Osteoblast (primary cell): ENCODE measurements at regions not wholly inside any gene's neighbourhood (a gene's known extent, or its start where the extent isn't known, plus 50 kb on each side); places are given as distances from the start of the nearest gene placed in this dataset.

Experiments
- DNase-seq: peaks from one replicate; pipeline ENCODE4 v3.0.0; 2011; ENCODE audit warnings: low spot score, mixed read lengths; ENCODE audit not compliant: insufficient read length; ENCODE audit errors: missing footprints
- H2AFZ ChIP-seq: 2 replicates; pipeline ENCODE4 v1.6.0; 2011; ENCODE audit warnings: mild to moderate bottlenecking, low read length
- H3K27ac ChIP-seq: 2 replicates; pipeline ENCODE4 v1.5.1; 2011; ENCODE audit warnings: mild to moderate bottlenecking, low read depth, low read length, moderate library complexity
- H3K27me3 ChIP-seq: 2 replicates; pipeline ENCODE4 v1.6.0; 2012; ENCODE audit warnings: mild to moderate bottlenecking, control low read depth, inconsistent platforms, low read length, moderate library complexity; ENCODE audit not compliant: insufficient read depth
- H3K36me3 ChIP-seq: 2 replicates; pipeline ENCODE4 v1.5.1; 2011; ENCODE audit warnings: mild to moderate bottlenecking, low read length, control low read depth, moderate library complexity; ENCODE audit not compliant: insufficient read depth
- H3K4me1 ChIP-seq: 2 replicates; pipeline ENCODE4 v1.5.1; 2011; ENCODE audit warnings: mild to moderate bottlenecking, low read length, control low read depth, moderate library complexity; ENCODE audit not compliant: insufficient read depth
- H3K4me2 ChIP-seq: 2 replicates; pipeline ENCODE4 v1.6.0; 2011; ENCODE audit warnings: mild to moderate bottlenecking, low read length; ENCODE audit not compliant: insufficient read depth
- H3K4me3 ChIP-seq: fragments of 200-600 bp; sonication (generic); 3 replicates; pipeline ENCODE4 v1.5.1; 2012; ENCODE audit warnings: mild to moderate bottlenecking, low read length, inconsistent platforms; ENCODE audit not compliant: insufficient read depth
- H3K79me2 ChIP-seq: 2 replicates; pipeline ENCODE4 v1.6.0; 2012; ENCODE audit warnings: mild to moderate bottlenecking, low read length, control low read depth, inconsistent platforms; ENCODE audit not compliant: insufficient read depth
- H3K9me3 ChIP-seq: 2 replicates; pipeline ENCODE4 v1.5.1; 2011; ENCODE audit warnings: low read depth, low read length, control low read depth
- H4K20me1 ChIP-seq: 2 replicates; pipeline ENCODE4 v1.6.0; 2012; ENCODE audit warnings: mild to moderate bottlenecking, low read length, control low read depth; ENCODE audit not compliant: insufficient read depth
- TF ChIP-seq, protein P1 (sequence below): IDR thresholded peaks from 2 replicates; pipeline ENCODE4 v1.5.1; 2011; ENCODE audit warnings: mild to moderate bottlenecking, low read depth, low read length, moderate library complexity; ENCODE audit errors: extremely low read depth

DNA sequence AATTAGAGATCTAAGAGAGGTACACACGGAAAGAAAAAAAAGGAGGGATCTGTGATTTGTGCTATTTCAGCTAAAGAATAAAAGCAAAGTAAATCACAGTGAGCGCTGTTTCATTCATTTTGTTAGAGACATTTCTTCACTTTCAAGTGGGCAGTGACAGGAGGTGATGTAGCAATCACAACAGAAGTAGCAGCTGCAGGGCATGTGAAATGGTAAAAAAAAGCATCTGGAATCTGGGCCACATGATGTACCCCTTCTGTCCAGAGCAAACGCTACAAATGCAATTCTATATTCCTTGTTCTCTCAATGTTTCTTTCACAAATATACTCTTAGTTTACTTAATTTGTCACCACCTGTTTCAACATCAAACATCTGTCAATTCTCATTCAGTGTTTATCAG is 786.5 kb downstream of the LRRIQ3 start:
- no peaks in the 10 kb centered on the region for H3K4me1 ChIP-seq
- TF ChIP-seq, protein P1, sequence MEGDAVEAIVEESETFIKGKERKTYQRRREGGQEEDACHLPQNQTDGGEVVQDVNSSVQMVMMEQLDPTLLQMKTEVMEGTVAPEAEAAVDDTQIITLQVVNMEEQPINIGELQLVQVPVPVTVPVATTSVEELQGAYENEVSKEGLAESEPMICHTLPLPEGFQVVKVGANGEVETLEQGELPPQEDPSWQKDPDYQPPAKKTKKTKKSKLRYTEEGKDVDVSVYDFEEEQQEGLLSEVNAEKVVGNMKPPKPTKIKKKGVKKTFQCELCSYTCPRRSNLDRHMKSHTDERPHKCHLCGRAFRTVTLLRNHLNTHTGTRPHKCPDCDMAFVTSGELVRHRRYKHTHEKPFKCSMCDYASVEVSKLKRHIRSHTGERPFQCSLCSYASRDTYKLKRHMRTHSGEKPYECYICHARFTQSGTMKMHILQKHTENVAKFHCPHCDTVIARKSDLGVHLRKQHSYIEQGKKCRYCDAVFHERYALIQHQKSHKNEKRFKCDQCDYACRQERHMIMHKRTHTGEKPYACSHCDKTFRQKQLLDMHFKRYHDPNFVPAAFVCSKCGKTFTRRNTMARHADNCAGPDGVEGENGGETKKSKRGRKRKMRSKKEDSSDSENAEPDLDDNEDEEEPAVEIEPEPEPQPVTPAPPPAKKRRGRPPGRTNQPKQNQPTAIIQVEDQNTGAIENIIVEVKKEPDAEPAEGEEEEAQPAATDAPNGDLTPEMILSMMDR, result no peak
- no peak overlapping the region for H3K27ac ChIP-seq
- no peaks in the 10 kb centered on the region for H4K20me1 ChIP-seq
- no peak overlapping the region for H3K4me2 ChIP-seq
- no peak for DNase-seq
- H3K36me3 ChIP-seq, result no peaks in the 10 kb centered on the region
- no peak overlapping the region for H3K4me3 ChIP-seq
- no peaks in the 10 kb centered on the region for H3K27me3 ChIP-seq
- H3K9me3 ChIP-seq, result no peaks in the 10 kb centered on the region
- no peak overlapping the region for H2AFZ ChIP-seq
- no peaks in the 10 kb centered on the region for H3K79me2 ChIP-seq

GRCh38 chr1:73401666-73402065 is 796.3 kb downstream of the LRRIQ3 start:
- Histone ChIP-seq H3K4me1 (no peaks in the 10 kb centered on the region), H3K9me3 (peaks cover 4% of the 10 kb centered on the region), H3K4me2 (no peak overlapping the region), H3K36me3 (no peaks in the 10 kb centered on the region), H3K79me2 (no peaks in the 10 kb centered on the region), H3K27ac (no peak overlapping the region), H3K4me3 (no peak overlapping the region), H2AFZ (no peak overlapping the region), H3K27me3 (no peaks in the 10 kb centered on the region), H4K20me1 (no peaks in the 10 kb centered on the region)
- no peak for DNase-seq
- TF ChIP-seq, protein P1, result no peak

GRCh38 chr1:73382966-73383365 is 815.0 kb downstream of the LRRIQ3 start:
- Histone ChIP-seq H3K4me3 (no peak overlapping the region), H2AFZ (no peak overlapping the region), H3K4me2 (no peak overlapping the region), H3K79me2 (no peaks in the 10 kb centered on the region), H3K27ac (no peak overlapping the region), H4K20me1 (no peaks in the 10 kb centered on the region), H3K36me3 (no peaks in the 10 kb centered on the region), H3K9me3 (no peaks in the 10 kb centered on the region), H3K27me3 (no peaks in the 10 kb centered on the region), H3K4me1 (no peaks in the 10 kb centered on the region)
- DNase-seq, result no peak
- TF ChIP-seq, protein P1, result no peak

GRCh38 chr1:73366734-73367413 is 831.1 kb downstream of the LRRIQ3 start:
- DNase-seq, result no peak
- TF ChIP-seq, protein P1, result no peak

More at GRCh38 chr1:73366734-73367413, 831.1 kb downstream of the LRRIQ3 start:
- H3K79me2 ChIP-seq, result no peaks in the 10 kb centered on the region
- no peaks in the 10 kb centered on the region for H3K36me3 ChIP-seq
- no peak overlapping the region for H3K4me3 ChIP-seq
- no peak overlapping the region for H3K27ac ChIP-seq
- H3K4me2 ChIP-seq, result no peak overlapping the region
- no peaks in the 10 kb centered on the region for H3K9me3 ChIP-seq
- no peaks in the 10 kb centered on the region for H3K4me1 ChIP-seq
- H3K27me3 ChIP-seq, result no peaks in the 10 kb centered on the region
- no peaks in the 10 kb centered on the region for H4K20me1 ChIP-seq
- no peak overlapping the region for H2AFZ ChIP-seq
